Thoracic aorta (tissue), 2 donors: ENCODE measurements at regions not wholly inside any gene's neighbourhood (a gene's known extent, or its start where the extent isn't known, plus 50 kb on each side); places are given as distances from the start of the nearest gene placed in this dataset.
"Not testable (repeated sequence)": the region's sequence is repeated elsewhere in the genome, so short reads cannot be mapped to it uniquely, and the experiment has no call there.

Experiments
- ATAC-seq: fragments of 150-250 bp; one replicate; pipeline ENCODE4 v1.8.0; 2017; ENCODE audit warnings: low read depth; ENCODE audit not compliant: insufficient number of reproducible peaks, low FRiP score
- DNase-seq: peaks from one replicate; pipeline ENCODE4 v3.0.0-alpha.2; 2020; ENCODE audit warnings: low spot score
- H3K27ac ChIP-seq, 2 donors: fragments of 200-600 bp; sonication (generic); 1 replicate in 1 of 2; 2 replicates in 1 of 2; pipeline ENCODE4 v1.5.1; 2016; ENCODE audit warnings: mild to moderate bottlenecking in 2 of 2, moderate library complexity in 2 of 2
- H3K27me3 ChIP-seq: fragments of 200-600 bp; sonication (generic); replicated peaks from 2 replicates; pipeline ENCODE4 v1.6.0; 2016; ENCODE audit warnings: mild to moderate bottlenecking; ENCODE audit not compliant: insufficient read depth
- H3K36me3 ChIP-seq: fragments of 200-600 bp; sonication (generic); one replicate; pipeline ENCODE4 v1.5.1; 2016
- H3K4me1 ChIP-seq, 2 donors: fragments of 200-600 bp; sonication (generic); 1 replicate in 1 of 2; 2 replicates in 1 of 2; pipeline versions ENCODE4 v1.5.1 to v1.6.0; 2016; ENCODE audit warnings: low read depth in 2 of 2, mild to moderate bottlenecking in 1 of 2; ENCODE audit not compliant: control insufficient read depth in 1 of 2
- H3K4me3 ChIP-seq: fragments of 200-600 bp; sonication (generic); 2 replicates; pipeline ENCODE4 v1.5.1; 2016; ENCODE audit warnings: mild to moderate bottlenecking
- H3K9me3 ChIP-seq: fragments of 200-600 bp; sonication (generic); 2 replicates; pipeline ENCODE4 v1.5.1; 2016
- CTCF ChIP-seq: fragments of 200-600 bp; sonication (generic); IDR thresholded peaks from one replicate; pipeline ENCODE4 v1.5.1; 2019; ENCODE audit warnings: antibody characterized with exemption

GRCh38 chr18:73120626-73121025 lies 252.8 kb upstream of the NETO1 start:
- no peak overlapping the region for H3K4me3 ChIP-seq
- TF ChIP-seq CTCF: no peak
- no peaks in the 10 kb centered on the region for H3K4me1 ChIP-seq
- H3K36me3 ChIP-seq: no peaks in the 10 kb centered on the region
- DNase-seq: no peak
- H3K27ac ChIP-seq: no peak overlapping the region
- no peak for ATAC-seq
- H3K27me3 ChIP-seq: no peaks in the 10 kb centered on the region
- H3K9me3 ChIP-seq: no peaks in the 10 kb centered on the region

DNA sequence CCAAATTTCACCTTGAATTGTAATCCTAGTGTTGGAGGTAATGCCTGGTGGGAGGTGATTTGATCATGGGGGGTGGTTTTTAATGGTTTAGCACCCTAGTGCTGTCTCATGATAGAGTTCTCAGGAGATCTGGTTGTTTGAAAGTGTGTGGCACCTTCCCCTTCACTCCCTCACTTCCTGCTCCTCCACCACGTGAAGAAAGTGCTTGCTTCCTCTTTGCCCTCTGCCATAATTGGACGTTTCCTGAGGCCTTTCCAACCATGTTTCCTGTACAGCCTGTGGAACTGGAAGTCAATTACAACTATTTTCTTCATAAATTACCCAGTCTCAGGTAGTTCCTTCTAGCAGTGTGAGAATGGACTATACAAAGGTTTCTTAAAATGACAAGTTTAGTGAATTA lies 251.8 kb upstream of the NETO1 start:
- DNase-seq: no peak
- H3K9me3 ChIP-seq: no peaks in the 10 kb centered on the region

GRCh38 chr18:73118121-73118816 lies 250.5 kb upstream of the NETO1 start:
- no peaks in the 10 kb centered on the region for H3K4me1 ChIP-seq
- H3K36me3 ChIP-seq: no peaks in the 10 kb centered on the region
- no peak overlapping the region for H3K27ac ChIP-seq
- no peak overlapping the region for H3K4me3 ChIP-seq
- TF ChIP-seq CTCF: no peak
- ATAC-seq (no peak), DNase-seq (no peak)
- H3K27me3 ChIP-seq: no peaks in the 10 kb centered on the region
- no peaks in the 10 kb centered on the region for H3K9me3 ChIP-seq

More for the DNA sequence above, 251.8 kb upstream of the NETO1 start:
- H3K4me1 ChIP-seq: no peaks in the 10 kb centered on the region
- H3K27me3 ChIP-seq: no peaks in the 10 kb centered on the region
- H3K36me3 ChIP-seq: no peaks in the 10 kb centered on the region
- no peak overlapping the region for H3K4me3 ChIP-seq
- no peak overlapping the region for H3K27ac ChIP-seq
- no peak for ATAC-seq
- TF ChIP-seq CTCF: no peak

DNA sequence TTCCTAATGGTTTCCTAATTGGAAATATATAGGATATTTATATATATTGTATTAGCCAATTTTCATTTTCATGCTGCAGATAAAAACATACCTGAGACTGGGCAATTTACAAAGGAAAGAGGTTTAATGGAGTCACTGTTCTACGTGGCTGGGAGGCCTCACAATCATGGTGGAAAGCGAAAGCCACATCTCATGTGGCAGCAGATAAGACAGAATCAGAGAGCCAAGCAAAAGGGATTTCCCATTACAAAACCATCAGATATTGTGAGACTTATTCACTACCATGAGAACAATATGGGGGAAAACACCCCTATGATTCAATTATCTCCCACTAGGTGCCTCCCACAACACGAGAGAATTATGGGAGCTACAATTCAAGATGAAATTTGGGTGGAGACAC lies 242.5 kb upstream of the NETO1 start:
- Histone ChIP-seq H3K4me1 (no peaks in the 10 kb centered on the region), H3K27ac (no peak overlapping the region), H3K4me3 (no peak overlapping the region), H3K36me3 (no peaks in the 10 kb centered on the region), H3K27me3 (no peaks in the 10 kb centered on the region), H3K9me3 (no peaks in the 10 kb centered on the region)
- DNase-seq (no peak), ATAC-seq (no peak)
- TF ChIP-seq CTCF: no peak

DNA sequence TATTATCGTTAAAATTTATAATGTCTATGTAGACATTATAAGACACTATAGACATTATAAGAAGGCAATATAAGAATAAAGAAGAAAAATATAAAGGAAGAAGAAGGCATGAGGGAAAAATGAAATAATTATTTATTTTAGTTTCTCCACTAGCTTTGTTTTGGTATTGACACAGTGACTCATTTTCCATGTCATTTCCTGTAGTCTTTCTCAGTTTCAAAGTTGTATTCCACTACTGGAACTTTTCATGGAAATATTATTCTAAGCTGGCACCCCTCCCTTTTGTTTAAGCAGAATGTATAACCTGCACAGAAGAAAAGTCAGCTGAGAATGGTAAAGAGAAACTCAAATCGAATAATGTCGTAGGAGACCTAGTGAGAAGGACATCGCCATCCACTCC lies 234.2 kb upstream of the NETO1 start:
- Histone ChIP-seq H3K4me3 (no peak overlapping the region), H3K4me1 (no peaks in the 10 kb centered on the region), H3K9me3 (no peaks in the 10 kb centered on the region), H3K36me3 (no peaks in the 10 kb centered on the region), H3K27me3 (no peaks in the 10 kb centered on the region), H3K27ac (no peak overlapping the region)
- DNase-seq (no peak), ATAC-seq (no peak)
- no peak for TF ChIP-seq CTCF

DNA sequence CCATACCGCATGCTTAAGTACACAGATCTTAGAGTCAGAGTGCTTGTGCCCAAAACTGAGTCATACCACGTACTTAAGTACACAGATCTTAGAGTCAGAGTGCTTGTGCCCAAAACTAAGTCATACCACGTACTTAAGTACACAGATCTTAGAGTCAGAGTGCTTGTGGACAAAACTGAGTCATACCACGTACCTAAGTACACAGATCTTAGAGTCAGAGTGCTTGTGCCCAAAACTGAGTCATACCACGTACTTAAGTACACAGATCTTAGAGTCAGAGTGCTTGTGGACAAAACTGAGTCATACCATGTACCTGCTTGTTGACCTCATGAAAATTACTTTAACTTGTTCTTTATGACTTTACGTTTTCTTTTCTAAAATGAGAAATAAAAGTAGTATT lies 233.7 kb upstream of the NETO1 start:
- H3K36me3 ChIP-seq, ATAC-seq, H3K4me1 ChIP-seq, H3K4me3 ChIP-seq, H3K9me3 ChIP-seq, DNase-seq, H3K27me3 ChIP-seq, H3K27ac ChIP-seq: not testable (repeated sequence)
